ENCODE measurements at regions not wholly inside any gene's neighbourhood (a gene's known extent, or its start where the extent isn't known, plus 50 kb on each side); places are given as distances from the start of the nearest gene placed in this dataset.
A peak's percentile ranks its signal among the peaks of the same experiment; 100 is the strongest.

- peaks cover 0 to 3% of the 10 kb centered on the region in 2 donors for H3K9me3 ChIP-seq (ENCODE audit: control insufficient read depth in 2 of 2, insufficient read depth in 1 of 2, low read length in 1 of 2)
- no peak for DNase-seq (ENCODE audit: low read depth in 6 of 9, low spot score in 9 of 9)
- no peak overlapping the region for H3K4me3 ChIP-seq (ENCODE audit: low read length in 2 of 2)
- peaks cover 0 to 2% of the 10 kb centered on the region in 2 donors for H3K27me3 ChIP-seq (ENCODE audit: control insufficient read depth in 2 of 2, insufficient read depth in 1 of 2, low read length in 1 of 2)
- H3K36me3 ChIP-seq (ENCODE audit: control insufficient read depth in 2 of 2, insufficient read depth in 2 of 2, low read length in 1 of 2) = no peaks in the 10 kb centered on the region
- H3K27ac ChIP-seq (ENCODE audit: low read depth in 1 of 2, low read length in 1 of 2) = no peak overlapping the region
- peaks cover 26 to 48% of the 10 kb centered on the region in 2 donors for H3K4me1 ChIP-seq (ENCODE audit: control insufficient read depth in 2 of 2, insufficient read depth in 2 of 2, low read length in 2 of 2)
- 76% methylated on average over 2 of the region's 2 CpGs for WGBS
Observed at GRCh38 chr2:8485736-8486135, 196.1 kb upstream of the ID2 start.

DNA sequence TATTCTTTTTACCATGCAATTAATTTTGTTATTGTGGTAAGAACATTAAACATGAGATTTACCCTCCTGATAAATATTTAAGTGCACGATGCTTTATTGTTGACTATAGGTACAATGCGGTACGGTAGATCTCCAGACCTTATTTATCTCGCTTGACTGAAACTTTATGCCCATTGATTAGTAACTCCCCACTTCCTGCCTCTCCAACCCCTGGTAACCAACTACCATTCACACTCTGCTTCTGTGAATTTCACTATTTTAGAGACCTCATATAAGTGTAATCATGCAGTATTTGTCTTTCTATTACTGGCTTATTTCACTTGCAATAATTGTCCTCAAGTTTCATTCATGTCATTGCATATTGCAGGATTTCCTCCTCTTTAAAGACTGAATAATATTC lies 195.7 kb upstream of the ID2 start:
- Histone ChIP-seq H3K9me3 (ENCODE audit: control insufficient read depth in 2 of 2, insufficient read depth in 1 of 2, low read length in 1 of 2) (peaks cover 0 to 3% of the 10 kb centered on the region in 2 donors), H3K4me3 (ENCODE audit: low read length in 2 of 2) (no peak overlapping the region), H3K4me1 (ENCODE audit: control insufficient read depth in 2 of 2, insufficient read depth in 2 of 2, low read length in 2 of 2) (peaks cover 26 to 44% of the 10 kb centered on the region in 2 donors), H3K27ac (ENCODE audit: low read depth in 1 of 2, low read length in 1 of 2) (no peak overlapping the region), H3K27me3 (ENCODE audit: control insufficient read depth in 2 of 2, insufficient read depth in 1 of 2, low read length in 1 of 2) (peaks cover 0 to 2% of the 10 kb centered on the region in 2 donors), H3K36me3 (ENCODE audit: control insufficient read depth in 2 of 2, insufficient read depth in 2 of 2, low read length in 1 of 2) (no peaks in the 10 kb centered on the region)
- WGBS = 93% methylated on average over 4 of the region's 4 CpGs
- DNase-seq (ENCODE audit: low read depth in 6 of 9, low spot score in 9 of 9) = no peak

GRCh38 chr2:8487461-8487932 lies 194.4 kb upstream of the ID2 start:
- no peak for DNase-seq (ENCODE audit: low read depth in 6 of 9, low spot score in 9 of 9)
- WGBS = 44% methylated on average over 16 of the region's 16 CpGs
- H3K27ac ChIP-seq (ENCODE audit: low read depth in 1 of 2, low read length in 1 of 2) = peak overlapping the region; percentile 20 to 81

GRCh38 chr2:8488001-8488738 lies 193.7 kb upstream of the ID2 start:
- Histone ChIP-seq H3K36me3 (ENCODE audit: control insufficient read depth in 2 of 2, insufficient read depth in 2 of 2, low read length in 1 of 2) (no peaks in the 10 kb centered on the region), H3K27ac (ENCODE audit: low read depth in 1 of 2, low read length in 1 of 2) (peak overlapping the region; percentile 73 to 81), H3K4me3 (ENCODE audit: low read length in 2 of 2) (peak overlapping the region; percentile 14 to 31), H3K4me1 (ENCODE audit: control insufficient read depth in 2 of 2, insufficient read depth in 2 of 2, low read length in 2 of 2) (peaks cover 22 to 37% of the 10 kb centered on the region in 2 donors), H3K9me3 (ENCODE audit: control insufficient read depth in 2 of 2, insufficient read depth in 1 of 2, low read length in 1 of 2) (peaks cover 0 to 3% of the 10 kb centered on the region in 2 donors), H3K27me3 (ENCODE audit: control insufficient read depth in 2 of 2, insufficient read depth in 1 of 2, low read length in 1 of 2) (no peaks in the 10 kb centered on the region)
- DNase-seq (ENCODE audit: low read depth in 6 of 9, low spot score in 9 of 9) = peak; percentile 37 to 85 (median 63)
- WGBS = 57% methylated on average over 23 of the region's 23 CpGs

More at GRCh38 chr2:8487461-8487932, 194.4 kb upstream of the ID2 start:
- peak overlapping the region; percentile 14 to 31 for H3K4me3 ChIP-seq (ENCODE audit: low read length in 2 of 2)
- no peaks in the 10 kb centered on the region for H3K36me3 ChIP-seq (ENCODE audit: control insufficient read depth in 2 of 2, insufficient read depth in 2 of 2, low read length in 1 of 2)
- peaks cover 0 to 3% of the 10 kb centered on the region in 2 donors for H3K9me3 ChIP-seq (ENCODE audit: control insufficient read depth in 2 of 2, insufficient read depth in 1 of 2, low read length in 1 of 2)
- H3K4me1 ChIP-seq (ENCODE audit: control insufficient read depth in 2 of 2, insufficient read depth in 2 of 2, low read length in 2 of 2) = peaks cover 22 to 34% of the 10 kb centered on the region in 2 donors
- H3K27me3 ChIP-seq (ENCODE audit: control insufficient read depth in 2 of 2, insufficient read depth in 1 of 2, low read length in 1 of 2) = peaks cover 0 to 2% of the 10 kb centered on the region in 2 donors

GRCh38 chr2:8489221-8489620 lies 192.6 kb upstream of the ID2 start:
- H3K27ac ChIP-seq (ENCODE audit: low read depth in 1 of 2, low read length in 1 of 2) = no peak overlapping the region
- WGBS = 99% methylated on average over 7 of the region's 7 CpGs

GRCh38 chr2:8489751-8490150 lies 192.1 kb upstream of the ID2 start:
- Histone ChIP-seq H3K27ac (ENCODE audit: low read depth in 1 of 2, low read length in 1 of 2) (no peak overlapping the region), H3K36me3 (ENCODE audit: control insufficient read depth in 2 of 2, insufficient read depth in 2 of 2, low read length in 1 of 2) (no peaks in the 10 kb centered on the region), H3K4me1 (ENCODE audit: control insufficient read depth in 2 of 2, insufficient read depth in 2 of 2, low read length in 2 of 2) (peaks cover 24 to 43% of the 10 kb centered on the region in 2 donors)

More at GRCh38 chr2:8489221-8489620, 192.6 kb upstream of the ID2 start:
- no peaks in the 10 kb centered on the region for H3K36me3 ChIP-seq (ENCODE audit: control insufficient read depth in 2 of 2, insufficient read depth in 2 of 2, low read length in 1 of 2)
- H3K9me3 ChIP-seq (ENCODE audit: control insufficient read depth in 2 of 2, insufficient read depth in 1 of 2, low read length in 1 of 2) = peaks cover 0 to 3% of the 10 kb centered on the region in 2 donors
- peaks cover 22 to 38% of the 10 kb centered on the region in 2 donors for H3K4me1 ChIP-seq (ENCODE audit: control insufficient read depth in 2 of 2, insufficient read depth in 2 of 2, low read length in 2 of 2)
- H3K27me3 ChIP-seq (ENCODE audit: control insufficient read depth in 2 of 2, insufficient read depth in 1 of 2, low read length in 1 of 2) = no peaks in the 10 kb centered on the region
- H3K4me3 ChIP-seq (ENCODE audit: low read length in 2 of 2) = no peak overlapping the region
- DNase-seq (ENCODE audit: low read depth in 6 of 9, low spot score in 9 of 9) = no peak

GRCh38 chr2:8490166-8490721 lies 191.6 kb upstream of the ID2 start:
- no peak overlapping the region for H3K27ac ChIP-seq (ENCODE audit: low read depth in 1 of 2, low read length in 1 of 2)
- H3K4me1 ChIP-seq (ENCODE audit: control insufficient read depth in 2 of 2, insufficient read depth in 2 of 2, low read length in 2 of 2) = peaks cover 29 to 48% of the 10 kb centered on the region in 2 donors

More at GRCh38 chr2:8489751-8490150, 192.1 kb upstream of the ID2 start:
- Histone ChIP-seq H3K27me3 (ENCODE audit: control insufficient read depth in 2 of 2, insufficient read depth in 1 of 2, low read length in 1 of 2) (no peaks in the 10 kb centered on the region), H3K9me3 (ENCODE audit: control insufficient read depth in 2 of 2, insufficient read depth in 1 of 2, low read length in 1 of 2) (peaks cover 0 to 3% of the 10 kb centered on the region in 2 donors), H3K4me3 (ENCODE audit: low read length in 2 of 2) (no peak overlapping the region)
- 98% methylated on average over 8 of the region's 8 CpGs for WGBS
- no peak for DNase-seq (ENCODE audit: low read depth in 6 of 9, low spot score in 9 of 9)

GRCh38 chr2:8491296-8492027 lies 190.4 kb upstream of the ID2 start:
- Histone ChIP-seq H3K27me3 (ENCODE audit: control insufficient read depth in 2 of 2, insufficient read depth in 1 of 2, low read length in 1 of 2) (no peaks in the 10 kb centered on the region), H3K4me1 (ENCODE audit: control insufficient read depth in 2 of 2, insufficient read depth in 2 of 2, low read length in 2 of 2) (peaks cover 40 to 60% of the 10 kb centered on the region in 2 donors), H3K27ac (ENCODE audit: low read depth in 1 of 2, low read length in 1 of 2) (no peak overlapping the region), H3K4me3 (ENCODE audit: low read length in 2 of 2) (no peak overlapping the region), H3K9me3 (ENCODE audit: control insufficient read depth in 2 of 2, insufficient read depth in 1 of 2, low read length in 1 of 2) (peaks cover 0 to 3% of the 10 kb centered on the region in 2 donors), H3K36me3 (ENCODE audit: control insufficient read depth in 2 of 2, insufficient read depth in 2 of 2, low read length in 1 of 2) (no peaks in the 10 kb centered on the region)
- no peak for DNase-seq (ENCODE audit: low read depth in 6 of 9, low spot score in 9 of 9)
- 82% methylated on average over 17 of the region's 17 CpGs for WGBS

More at GRCh38 chr2:8490166-8490721, 191.6 kb upstream of the ID2 start:
- Histone ChIP-seq H3K9me3 (ENCODE audit: control insufficient read depth in 2 of 2, insufficient read depth in 1 of 2, low read length in 1 of 2) (peaks cover 0 to 3% of the 10 kb centered on the region in 2 donors), H3K36me3 (ENCODE audit: control insufficient read depth in 2 of 2, insufficient read depth in 2 of 2, low read length in 1 of 2) (no peaks in the 10 kb centered on the region), H3K27me3 (ENCODE audit: control insufficient read depth in 2 of 2, insufficient read depth in 1 of 2, low read length in 1 of 2) (no peaks in the 10 kb centered on the region), H3K4me3 (ENCODE audit: low read length in 2 of 2) (no peak overlapping the region)
- DNase-seq (ENCODE audit: low read depth in 6 of 9, low spot score in 9 of 9) = no peak
- 97% methylated on average over 2 of the region's 2 CpGs for WGBS
